Head of caudate nucleus (tissue), 42 donors: ENCODE measurements at regions not wholly inside any gene's neighbourhood (a gene's known extent, or its start where the extent isn't known, plus 50 kb on each side); places are given as distances from the start of the nearest gene placed in this dataset.
"Not testable (repeated sequence)": the region's sequence is repeated elsewhere in the genome, so short reads cannot be mapped to it uniquely, and the experiment has no call there.

Source experiments
- DNase-seq, 42 donors: peaks; one replicate each; pipeline versions ENCODE4 v3.0.0 to v3.0.0-alpha.2; 2020 to 2021; ENCODE audit warnings: mixed read lengths in 7 of 42
- intact Hi-C: fragments of 100-400 bp; cut with DNase I; formaldehyde crosslinking; loops from one replicate; pipeline ENCODE4 v1.15.0; 2022

DNA sequence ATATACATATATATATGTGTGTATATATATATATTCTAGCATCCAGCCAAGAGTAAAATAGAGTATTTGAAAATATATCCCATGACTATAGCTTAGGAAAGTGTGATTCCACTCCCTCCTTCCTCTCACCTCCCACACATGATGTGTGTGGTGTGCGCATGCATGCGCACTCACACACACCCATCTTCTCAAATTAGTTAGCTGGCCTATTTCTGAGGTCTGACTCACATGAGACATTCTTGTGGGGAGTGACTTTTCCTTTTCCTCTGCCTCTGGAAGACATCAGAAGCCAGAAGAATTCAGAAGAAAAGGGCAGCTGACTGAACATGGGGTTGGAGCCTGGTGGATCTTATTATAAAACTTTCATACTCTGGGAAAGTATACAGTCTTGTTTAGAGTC, 793.5 kb upstream of the ZNF722 start:
- intact Hi-C loops = no loop called here
- peak in 26 of 42 donors; percentile 1 to 64 (median 18) for DNase-seq

DNA sequence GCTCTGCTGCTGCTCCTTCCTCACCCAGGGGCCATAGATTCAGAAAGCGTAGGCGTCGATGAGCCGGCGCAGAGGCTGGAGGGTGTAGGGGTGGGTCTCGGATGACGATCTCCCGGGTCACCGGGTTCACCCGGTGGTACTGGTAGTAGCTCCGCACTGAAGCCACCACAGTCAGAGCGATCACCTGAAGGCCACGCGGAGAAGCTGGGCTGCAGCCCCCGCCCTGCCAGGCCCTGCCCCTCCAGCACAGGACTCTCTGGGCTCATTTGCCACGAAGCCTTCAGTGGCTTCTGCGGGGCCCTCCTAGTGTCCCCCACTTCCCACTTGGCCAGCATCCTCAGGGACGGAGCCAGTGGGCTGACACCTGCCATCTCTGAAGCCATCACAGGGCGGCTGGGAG, 765.5 kb upstream of the ZNF722 start:
- intact Hi-C loops = not testable (repeated sequence)

DNA sequence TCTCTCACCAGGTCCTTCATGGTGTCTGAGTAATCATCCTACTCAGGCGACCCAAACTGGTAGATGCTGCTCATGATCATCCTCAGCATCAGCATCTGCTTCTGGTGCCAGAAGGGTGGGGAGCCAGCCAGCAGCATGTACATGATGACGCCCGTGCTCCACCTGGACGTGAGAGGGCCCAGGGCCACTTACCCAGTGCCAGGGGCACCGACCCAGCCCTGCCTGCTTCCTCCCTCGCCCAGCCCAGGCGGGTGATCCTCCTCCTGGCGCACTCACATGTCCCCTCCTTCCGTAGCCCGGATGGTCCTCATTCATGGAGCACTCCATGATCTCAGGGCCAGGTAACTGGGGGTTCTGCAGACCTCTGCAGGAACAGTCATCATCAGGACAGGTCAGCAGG, 764.8 kb upstream of the ZNF722 start:
- no peak for DNase-seq
- intact Hi-C loops = no loop called here

More for the DNA sequence above, 765.5 kb upstream of the ZNF722 start:
- not testable (repeated sequence) for DNase-seq
